DMS53 (cell line): ENCODE measurements at regions not wholly inside any gene's neighbourhood (a gene's known extent, or its start where the extent isn't known, plus 50 kb on each side); places are given as distances from the start of the nearest gene placed in this dataset.
A peak's percentile ranks its signal among the peaks of the same experiment; 100 is the strongest.
"Not testable (repeated sequence)": the region's sequence is repeated elsewhere in the genome, so short reads cannot be mapped to it uniquely, and the experiment has no call there.

Source experiments
- DNase-seq: peaks from one replicate; lab custom pipeline; 2025; lab: John Stamatoyannopoulos, UW

DNA sequence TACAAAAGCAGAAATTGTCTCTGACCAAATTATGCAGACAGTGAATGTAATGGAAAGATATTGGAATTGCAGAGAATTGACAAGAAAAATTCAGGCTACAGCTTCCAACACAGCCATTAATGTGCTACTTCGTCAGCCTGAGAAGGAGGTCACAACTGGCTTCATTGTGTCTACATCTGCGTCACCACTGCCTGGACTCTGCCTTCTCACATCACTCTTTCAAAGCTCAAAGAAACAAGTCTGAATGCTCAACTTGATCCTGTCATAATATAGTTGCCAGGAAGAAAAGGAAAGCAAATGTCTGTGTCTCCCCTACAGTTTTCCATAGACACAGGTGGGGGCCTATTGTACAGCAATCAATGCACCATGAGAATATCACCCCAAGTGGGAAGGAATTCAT lies 806.5 kb upstream of the CDH10 start:
- no peak for DNase-seq

DNA sequence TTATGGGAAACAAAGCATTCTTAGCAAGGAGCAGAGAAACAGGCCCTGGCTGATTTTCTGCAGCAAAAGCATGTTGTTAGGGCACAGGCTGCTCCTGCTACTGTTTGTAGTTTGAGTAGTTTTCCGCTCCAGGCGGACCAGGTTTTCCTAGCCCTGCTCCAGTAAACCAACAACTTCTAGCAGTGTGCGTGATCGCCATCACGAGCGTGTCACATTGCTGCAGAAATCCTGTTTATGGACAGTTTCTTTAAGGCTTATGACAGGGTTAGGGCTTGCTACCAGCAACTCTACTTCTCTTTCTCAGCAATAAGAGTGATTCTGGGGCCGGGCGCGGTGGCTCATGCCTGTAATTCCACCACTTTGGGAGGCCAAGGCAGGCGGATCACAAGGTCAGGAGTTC lies 803.9 kb upstream of the CDH10 start:
- DNase-seq = no peak

DNA sequence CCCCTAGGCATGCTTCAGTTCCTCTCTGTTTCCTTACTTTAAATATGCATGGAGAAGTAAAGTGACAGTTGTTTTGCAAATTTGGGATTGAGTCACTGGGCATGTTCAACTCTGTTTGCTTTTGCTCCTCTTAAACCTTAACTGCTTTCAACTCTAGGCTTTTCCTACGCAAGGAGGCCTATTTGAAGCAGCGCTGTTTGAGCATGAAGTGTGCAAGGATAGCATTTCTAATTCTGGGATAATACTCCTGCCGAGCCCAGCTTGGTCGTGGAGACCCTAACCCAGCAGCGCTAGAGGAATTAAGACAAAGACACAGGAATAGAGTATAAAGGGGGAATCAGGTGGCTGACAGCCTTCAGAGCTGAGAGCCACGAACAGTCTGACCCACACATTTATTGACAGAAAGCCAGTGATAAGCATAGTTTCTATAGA lies 803.4 kb upstream of the CDH10 start:
- no peak for DNase-seq

DNA sequence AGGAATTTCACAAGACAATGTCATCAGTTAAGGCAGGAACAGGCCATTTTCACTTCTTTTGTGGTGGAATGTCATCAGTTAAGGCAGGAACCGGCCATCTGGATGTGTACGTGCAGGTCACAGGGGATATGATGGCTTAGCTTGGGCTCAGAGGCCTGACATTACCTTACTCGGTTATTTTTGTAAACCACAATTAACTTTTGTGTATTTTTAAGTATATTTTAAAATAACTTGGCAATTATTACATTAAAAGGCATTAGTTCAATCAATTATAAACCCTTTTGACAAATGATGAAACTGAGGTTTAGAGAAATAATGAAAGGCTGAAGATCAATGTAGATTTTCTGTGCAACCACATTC lies 801.3 kb upstream of the CDH10 start:
- not testable (repeated sequence) for DNase-seq

DNA sequence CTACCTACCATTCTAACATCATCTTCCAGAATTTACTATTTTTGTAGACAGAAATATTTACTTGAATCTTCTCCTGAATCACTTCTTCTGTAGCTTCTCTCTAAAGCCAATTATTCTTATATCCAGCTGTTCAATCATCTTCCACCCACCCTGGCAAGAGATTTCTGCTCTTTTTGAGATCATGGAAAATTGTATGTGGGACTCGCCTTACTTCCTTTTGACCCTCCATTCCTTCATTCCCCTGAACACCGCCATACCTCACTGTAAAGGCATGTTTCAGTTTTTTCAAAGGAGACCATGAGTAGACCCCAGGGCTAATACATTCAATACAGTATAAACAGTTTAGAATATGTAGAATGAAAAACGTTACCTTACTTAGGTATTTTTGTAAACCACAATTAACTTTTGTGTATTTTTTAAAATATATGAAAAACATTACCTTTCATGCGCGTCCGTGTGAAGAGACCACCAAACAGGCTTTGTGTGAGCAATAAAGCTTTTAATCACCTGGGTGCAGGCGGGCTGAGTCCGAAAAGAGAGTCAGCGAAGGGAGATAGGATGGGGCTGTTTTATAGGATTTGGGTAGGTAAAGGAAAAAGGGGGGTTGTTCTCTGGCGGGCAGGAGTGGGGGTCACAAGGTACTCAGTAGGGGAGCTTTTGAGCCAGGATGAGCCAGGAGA lies 800.7 kb upstream of the CDH10 start:
- DNase-seq = not testable (repeated sequence)

DNA sequence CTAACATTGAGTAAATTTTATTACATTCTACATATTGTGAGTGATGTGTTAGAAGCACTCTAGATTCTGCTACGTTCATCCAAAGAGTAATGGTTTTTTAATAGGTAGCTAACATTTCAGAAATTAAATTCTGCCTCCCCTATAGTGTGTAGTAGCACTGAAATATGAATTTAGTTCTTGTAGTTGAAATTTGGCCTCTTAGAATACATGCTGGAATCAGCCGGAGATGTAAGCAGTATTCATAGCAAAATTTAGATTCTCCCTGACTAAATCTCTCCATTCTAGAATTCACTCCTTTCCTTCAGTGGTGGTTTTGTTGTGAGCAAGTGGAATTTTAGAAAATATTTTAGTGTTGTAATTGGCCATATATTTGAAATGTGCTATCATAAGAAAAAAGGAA lies 799.9 kb upstream of the CDH10 start:
- DNase-seq = no peak

DNA sequence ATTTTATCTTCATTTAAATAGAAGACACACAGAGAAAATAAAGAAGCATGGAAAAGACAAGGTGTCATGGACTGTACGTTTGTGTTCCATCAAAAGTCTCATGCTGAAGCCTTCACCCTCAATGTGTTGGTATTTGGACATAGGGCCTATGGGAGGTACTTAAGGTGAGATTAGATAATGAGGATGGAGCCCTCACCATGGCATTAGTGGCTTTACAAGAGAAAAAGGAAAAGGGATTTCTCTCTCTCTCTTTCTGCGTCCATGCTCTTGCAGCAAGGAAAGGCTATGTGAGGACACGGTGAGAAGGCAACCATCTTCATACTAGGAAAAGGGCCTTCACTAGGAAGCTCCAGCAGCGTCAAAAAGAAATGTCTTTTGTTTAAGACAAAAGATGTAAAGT lies 797.0 kb upstream of the CDH10 start:
- DNase-seq = no peak

DNA sequence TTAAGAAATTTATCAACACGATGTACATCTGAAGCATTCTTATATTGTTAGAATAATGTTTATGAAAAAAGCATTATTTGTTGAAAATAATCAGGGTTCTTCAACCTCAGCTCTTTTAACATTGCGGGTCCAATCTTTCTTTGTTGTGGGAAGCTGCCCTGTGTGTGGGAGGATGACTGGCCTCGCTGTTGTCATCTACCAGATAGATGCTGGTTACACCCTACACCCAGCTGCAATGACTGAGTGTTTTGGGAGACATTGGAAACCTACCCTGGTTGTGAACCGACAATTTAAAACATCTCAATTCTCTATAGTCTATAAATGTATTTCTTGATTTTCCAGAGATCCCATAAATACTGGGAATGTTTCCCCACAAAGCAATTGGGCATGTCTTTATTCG lies 794.2 kb upstream of the CDH10 start:
- no peak for DNase-seq

DNA sequence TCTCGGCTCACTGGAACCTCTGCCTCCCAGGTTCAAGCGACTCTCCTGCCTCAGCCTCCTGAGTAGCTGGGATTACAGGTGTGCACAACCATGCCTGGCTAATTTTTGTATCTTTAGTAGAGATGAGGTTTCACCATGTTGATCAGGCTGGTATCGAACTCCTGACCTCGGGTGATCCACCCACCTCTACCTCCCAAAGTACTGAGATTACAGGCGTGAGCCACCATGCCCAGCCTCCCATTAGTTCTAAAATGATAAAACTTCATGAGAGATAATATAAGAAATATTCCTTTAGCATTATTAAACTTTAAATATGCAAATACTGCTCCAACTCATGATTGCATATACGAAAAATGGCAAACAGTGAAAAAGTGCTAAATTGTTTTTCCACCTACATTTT lies 793.6 kb upstream of the CDH10 start:
- DNase-seq = not testable (repeated sequence)

DNA sequence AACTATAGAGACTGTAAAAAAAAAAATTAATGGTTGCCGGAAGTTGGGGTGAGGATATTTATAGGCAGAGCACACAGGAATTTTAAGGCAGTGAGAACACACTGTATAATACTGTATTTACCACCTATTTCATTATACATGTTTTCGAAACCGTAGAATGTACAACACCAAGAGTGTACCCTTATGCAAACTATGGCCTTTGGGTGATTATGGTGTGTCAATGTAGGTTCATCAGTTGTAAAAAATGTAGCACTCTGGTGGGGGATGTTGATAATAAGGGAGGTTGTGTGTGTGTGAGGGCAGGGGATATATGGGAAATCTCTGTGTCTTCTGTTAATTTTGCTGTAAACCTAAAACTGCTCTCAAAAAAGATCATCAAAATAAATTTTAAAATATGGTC lies 791.7 kb upstream of the CDH10 start:
- no peak for DNase-seq

DNA sequence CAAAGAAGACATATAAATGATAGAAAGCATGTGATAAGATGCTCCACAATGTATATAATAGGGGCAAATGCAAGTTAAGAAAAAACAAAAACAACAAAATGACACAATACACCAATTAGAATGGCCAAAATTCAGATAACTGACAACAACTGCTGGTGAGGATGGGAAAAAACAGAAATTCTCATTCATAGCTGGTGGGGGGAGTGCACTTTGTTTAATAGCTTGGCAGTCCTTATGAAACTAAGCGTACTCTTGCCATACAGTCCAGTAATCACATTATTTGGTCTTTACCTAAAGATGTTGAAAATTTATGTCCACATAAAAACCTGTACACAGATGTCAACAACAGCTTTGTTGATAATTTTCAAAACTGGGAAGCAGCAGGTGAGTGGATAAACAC lies 791.1 kb upstream of the CDH10 start:
- no peak for DNase-seq

DNA sequence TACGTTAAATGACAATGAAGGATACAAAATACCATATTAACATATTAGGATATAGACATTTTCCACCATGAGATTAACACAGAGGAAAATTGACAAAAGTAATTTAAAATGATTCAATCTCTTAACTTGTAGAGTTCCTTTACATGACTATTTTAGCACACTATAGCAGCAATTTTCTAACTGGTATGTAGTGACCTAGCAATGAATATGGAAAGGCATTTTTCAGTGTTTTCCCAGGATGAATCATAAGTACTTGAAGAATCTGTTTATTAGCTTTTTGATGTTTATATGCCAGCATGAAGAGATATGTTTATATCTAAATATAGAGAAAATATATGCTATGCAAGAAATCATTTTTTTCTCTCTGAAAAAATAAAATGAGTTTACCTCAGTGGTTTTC lies 782.5 kb upstream of the CDH10 start:
- DNase-seq = peak; percentile 65

DNA sequence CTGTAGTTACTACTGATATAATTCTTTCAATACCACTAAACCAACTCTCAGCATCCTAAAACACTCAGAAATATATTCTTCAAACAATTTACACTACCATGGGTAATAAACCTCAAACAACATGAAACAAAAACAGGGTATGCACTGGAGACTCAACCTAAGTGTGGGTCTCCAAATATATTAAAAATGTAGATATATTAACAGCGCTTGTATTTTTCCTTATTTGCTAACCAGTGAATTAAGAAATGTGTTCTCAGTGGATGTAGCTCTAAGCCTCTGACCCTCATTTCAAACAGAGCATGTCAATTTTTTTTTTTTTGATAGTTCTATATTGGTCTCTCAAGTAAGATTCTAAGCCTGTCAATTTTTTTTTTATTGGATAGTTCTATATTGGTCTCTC lies 778.5 kb upstream of the CDH10 start:
- no peak for DNase-seq

DNA sequence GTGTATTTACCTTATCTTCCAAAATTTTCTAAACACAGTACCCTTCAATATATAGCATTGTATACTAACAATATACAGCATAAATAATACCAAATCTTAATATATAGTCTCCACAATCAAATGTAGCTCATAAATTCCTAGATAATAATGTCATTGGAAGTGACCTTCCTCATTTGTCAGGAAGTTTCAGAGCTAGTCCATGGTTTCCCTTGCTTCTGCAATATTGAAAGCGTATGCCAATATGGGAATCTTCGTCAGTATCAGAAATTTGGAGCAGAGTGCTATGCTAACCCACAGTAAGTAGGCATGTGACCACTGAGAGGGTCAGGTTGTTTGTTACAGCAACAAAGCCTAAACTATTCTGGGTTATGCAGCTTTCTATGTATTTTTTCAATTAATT lies 774.9 kb upstream of the CDH10 start:
- no peak for DNase-seq

DNA sequence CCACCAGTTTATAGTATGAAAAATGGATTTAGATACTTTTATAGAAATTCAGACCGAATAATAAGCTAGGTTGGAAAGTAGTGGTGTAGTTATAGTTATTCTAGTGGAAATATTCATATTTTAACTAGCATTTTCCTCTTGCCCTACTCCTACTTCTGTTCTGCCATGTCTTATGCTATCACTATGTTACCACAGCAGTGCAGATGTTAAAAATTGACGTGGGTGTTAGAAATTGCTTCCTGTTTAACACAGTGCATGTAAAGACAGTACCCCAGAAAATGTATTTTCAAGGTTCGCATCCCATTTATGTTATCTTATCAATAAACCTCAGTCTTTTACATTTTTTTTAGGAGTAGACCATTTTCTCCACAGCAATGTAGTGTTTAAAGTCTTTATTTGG lies 774.2 kb upstream of the CDH10 start:
- no peak for DNase-seq

DNA sequence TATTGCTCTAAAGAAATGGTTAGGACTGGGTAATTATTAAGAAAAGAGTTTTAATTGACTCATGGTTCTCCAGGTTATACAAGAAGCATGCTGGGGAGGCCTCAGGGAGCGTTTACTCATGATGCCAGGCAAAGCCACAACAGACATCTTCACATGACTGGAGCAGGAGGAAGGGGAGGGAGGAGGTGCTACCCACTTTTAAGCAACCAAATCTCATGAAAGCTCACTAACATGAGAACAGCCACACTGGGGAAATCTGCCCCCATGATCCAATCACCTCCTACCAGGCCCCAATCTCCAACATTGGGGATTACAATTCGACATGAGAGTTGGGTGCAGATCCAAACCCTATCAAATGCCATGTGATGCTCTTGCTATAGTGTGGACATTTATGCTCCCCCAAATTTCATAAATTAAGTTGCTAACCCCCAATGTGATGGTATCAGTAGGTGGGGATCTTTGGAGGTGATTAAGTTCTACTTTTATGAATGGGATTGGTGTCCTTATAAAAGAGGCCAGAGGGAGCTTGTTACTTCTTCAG lies 773.6 kb upstream of the CDH10 start:
- DNase-seq = no peak

DNA sequence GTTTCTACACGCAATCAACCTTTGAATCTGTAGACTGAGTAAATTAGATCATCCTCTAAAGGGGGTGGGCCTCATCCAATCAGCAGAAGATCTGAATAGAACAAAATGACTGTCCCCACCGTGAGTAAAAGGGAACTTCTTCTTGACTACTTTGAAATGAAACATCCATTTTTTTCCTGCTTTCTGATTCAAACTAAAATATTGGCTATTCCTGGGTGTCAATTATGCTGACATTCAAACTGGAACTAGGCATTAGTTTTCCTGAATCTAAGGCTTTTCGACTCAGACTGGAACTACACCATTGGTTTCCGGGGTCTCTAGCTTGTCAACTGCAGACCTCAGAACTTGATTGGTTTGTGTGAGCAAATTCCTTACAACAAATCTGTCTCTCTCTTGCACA lies 772.2 kb upstream of the CDH10 start:
- DNase-seq = no peak

DNA sequence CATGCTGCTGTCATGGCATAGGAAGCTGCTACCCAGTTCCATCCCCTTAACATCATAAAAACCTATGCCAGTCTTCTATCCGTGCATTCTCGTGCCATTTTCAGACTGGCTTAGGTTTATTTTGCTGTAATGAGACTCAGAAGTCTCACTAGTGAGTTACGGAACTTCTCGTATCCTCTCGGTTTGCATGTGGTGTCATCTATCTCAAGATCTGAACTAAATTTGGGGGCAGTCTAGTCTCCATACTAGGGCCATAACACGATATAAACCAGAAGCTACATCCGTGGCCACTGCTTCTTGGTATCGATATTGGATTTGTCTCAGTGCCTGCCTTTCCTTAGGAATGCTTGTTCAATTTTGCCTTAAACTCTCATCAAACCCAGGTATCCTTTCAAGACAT lies 771.2 kb upstream of the CDH10 start:
- no peak for DNase-seq

DNA sequence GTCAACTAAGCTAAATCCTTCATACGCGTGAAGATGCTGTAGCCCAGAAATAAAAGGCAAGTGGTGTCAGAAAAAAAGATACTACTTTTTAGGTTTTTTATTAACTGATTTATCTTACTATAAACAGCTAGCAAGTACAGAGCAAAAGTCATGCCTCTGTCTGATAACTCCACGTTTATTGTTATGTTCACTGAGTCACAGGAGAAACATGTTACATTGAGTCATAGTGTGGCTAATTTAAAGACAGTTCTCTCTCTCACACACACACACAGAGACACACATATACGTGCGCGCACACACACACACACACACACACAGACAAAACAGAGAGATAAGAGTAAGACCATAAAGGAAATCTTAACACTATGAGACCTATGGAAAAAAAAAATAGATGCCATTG lies 770.0 kb upstream of the CDH10 start:
- DNase-seq = no peak

DNA sequence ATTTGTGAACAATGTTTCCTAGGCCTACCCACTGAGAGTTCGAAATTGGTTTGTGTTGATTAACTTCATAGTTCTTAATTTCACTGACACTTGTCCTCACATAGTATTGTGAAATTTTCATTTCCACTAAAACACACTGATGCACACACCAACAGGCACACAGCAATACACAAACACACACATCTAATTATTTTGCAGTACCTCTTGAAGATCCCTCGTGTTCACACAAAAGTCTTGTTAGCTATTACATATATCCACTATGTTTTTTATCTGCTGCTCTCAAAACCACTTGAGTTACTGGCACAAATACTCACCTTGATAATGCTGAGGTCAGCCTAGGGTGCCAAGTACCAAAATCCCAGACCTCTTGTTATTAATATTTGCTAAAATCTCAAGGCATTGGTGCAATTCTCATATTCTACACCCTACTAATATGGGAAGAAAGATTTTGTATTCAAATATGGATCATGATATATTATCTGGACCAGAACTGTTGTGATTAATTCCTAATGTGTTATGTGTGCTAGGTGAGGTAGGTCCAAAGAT lies 767.4 kb upstream of the CDH10 start:
- DNase-seq = no peak

DNA sequence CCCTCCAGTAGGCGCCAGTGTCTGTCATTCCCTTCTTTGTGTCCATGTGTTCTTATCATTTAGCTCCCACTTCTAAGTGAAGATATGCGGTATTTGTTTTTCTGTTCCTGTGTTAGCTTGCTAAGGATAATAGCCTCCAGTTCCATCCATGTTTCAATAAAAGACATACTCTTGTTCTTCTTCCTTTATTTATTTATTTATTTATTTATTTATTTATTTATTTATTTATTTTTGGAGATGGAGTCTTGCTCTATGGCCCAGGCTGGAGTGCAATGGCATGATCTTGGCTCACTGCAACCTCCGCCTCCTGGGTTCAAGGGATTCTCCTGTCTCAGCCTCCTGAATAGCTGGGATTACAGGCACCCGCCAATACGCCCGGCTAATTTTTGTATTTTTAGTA lies 762.6 kb upstream of the CDH10 start:
- DNase-seq = not testable (repeated sequence)

DNA sequence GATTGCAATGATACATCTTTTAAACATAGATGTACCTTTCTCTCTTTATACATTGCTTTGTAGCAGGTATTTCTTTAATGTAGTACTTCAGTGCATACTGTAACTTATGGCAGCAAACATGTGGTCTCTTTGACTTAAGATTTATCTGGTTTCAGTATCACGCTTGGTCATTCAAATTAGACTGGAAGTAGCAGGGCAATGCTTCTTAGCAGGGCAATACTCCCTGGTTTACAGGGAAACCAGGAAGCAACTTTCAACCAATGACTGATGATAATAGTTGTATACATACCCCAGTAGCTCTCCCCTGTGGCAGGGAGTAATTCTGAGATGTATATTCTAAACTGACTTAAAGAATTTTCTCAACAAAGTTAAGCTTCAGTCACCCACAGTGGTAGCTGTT lies 761.1 kb upstream of the CDH10 start:
- DNase-seq = no peak

DNA sequence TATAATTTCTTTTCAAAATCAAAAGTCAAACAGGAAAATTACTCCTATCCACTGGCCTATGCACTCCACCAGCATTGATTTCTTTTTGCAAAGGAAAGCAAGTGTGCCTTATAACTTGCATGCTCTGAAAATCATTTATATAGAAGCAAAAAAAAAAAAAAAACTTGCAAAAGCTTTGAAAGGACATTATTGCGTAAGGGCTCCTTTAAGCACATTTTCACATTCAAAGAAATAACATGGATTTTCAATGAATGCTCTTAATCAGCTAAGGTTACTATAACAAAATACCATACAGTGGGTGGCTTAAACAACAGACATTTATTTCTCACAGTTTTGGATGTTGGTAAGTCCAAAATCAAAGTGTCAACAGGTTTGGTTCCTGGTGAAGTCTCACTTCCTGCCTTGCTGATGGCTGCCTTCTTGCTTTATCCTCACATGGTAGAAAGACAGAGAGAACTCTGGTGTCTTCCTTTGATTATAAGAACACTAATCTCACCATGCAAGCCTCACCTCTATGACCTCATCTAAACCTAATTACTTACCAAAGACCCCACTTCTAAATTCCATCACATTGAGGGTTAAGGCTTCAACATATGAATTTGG lies 755.2 kb upstream of the CDH10 start:
- no peak for DNase-seq

DNA sequence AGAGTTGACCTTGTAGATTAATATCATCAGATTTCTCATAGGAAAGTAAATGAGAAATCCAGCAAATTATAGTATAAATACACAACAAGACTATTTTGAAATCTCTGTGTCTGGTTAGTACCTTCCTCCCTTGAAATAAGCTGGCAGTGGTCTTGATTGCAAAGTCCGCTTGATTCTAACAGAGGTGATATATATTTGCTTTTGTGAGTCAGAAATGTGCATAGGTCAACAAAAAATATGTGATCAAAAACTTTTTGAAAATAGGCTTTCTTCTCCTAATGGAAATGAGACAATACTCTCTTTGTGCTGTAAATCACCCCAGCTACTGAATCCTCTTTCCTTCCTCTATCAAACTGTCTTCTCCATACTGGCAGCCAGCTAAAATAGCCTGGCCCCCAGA lies 749.2 kb upstream of the CDH10 start:
- no peak for DNase-seq
